Neural progenitor cell (in vitro differentiated cells): ENCODE measurements at regions not wholly inside any gene's neighbourhood (a gene's known extent, or its start where the extent isn't known, plus 50 kb on each side); places are given as distances from the start of the nearest gene placed in this dataset.

Experiments
- DNase-seq: peaks from one replicate; pipeline ENCODE4 v3.0.0-alpha.2; 2016; ENCODE audit warnings: low spot score
- H2AFZ ChIP-seq: fragments of 200-600 bp; sonication (generic); replicated peaks from 2 replicates; pipeline ENCODE4 v1.6.1; 2016; ENCODE audit warnings: antibody characterized with exemption
- H3F3A ChIP-seq: fragments of 200-600 bp; sonication (generic); 2 replicates; pipeline ENCODE4 v1.6.1; 2016; ENCODE audit warnings: antibody characterized with exemption, low read depth
- H3K27ac ChIP-seq: fragments of 200-600 bp; sonication (generic); 2 replicates; pipeline ENCODE4 v1.5.1; 2016; ENCODE audit warnings: mild to moderate bottlenecking
- H3K27me3 ChIP-seq: fragments of 200-600 bp; sonication (generic); 2 replicates; pipeline ENCODE4 v1.6.1; 2016; ENCODE audit warnings: mild to moderate bottlenecking, moderate library complexity
- H3K36me3 ChIP-seq: fragments of 200-600 bp; sonication (generic); 2 replicates; pipeline ENCODE4 v1.5.1; 2016
- H3K4me1 ChIP-seq: fragments of 200-600 bp; sonication (generic); 2 replicates; pipeline ENCODE4 v1.6.1; 2016; ENCODE audit warnings: mixed run types
- H3K4me2 ChIP-seq: fragments of 200-600 bp; sonication (generic); 2 replicates; pipeline ENCODE4 v1.6.1; 2016
- H3K4me3 ChIP-seq: fragments of 200-600 bp; sonication (generic); 2 replicates; pipeline ENCODE4 v1.5.1; 2016
- H3K79me2 ChIP-seq: fragments of 200-600 bp; sonication (generic); 2 replicates; pipeline ENCODE4 v1.6.1; 2016; ENCODE audit warnings: low read depth
- H3K9ac ChIP-seq: fragments of 200-600 bp; sonication (generic); 2 replicates; pipeline ENCODE4 v1.6.1; 2016
- H3K9me3 ChIP-seq: fragments of 200-600 bp; sonication (generic); 2 replicates; pipeline ENCODE4 v1.5.1; 2016; ENCODE audit warnings: low read depth
- H4K20me1 ChIP-seq: fragments of 200-600 bp; sonication (generic); 2 replicates; pipeline ENCODE4 v1.6.1; 2016; ENCODE audit warnings: low read depth
- H3K27ac Mint-ChIP-seq: 3 replicates; pipeline ENCODE4 v1.8.0; 2021; ENCODE audit warnings: mixed read lengths
- H3K27me3 Mint-ChIP-seq: 2 replicates; pipeline ENCODE4 v1.8.0; 2022; ENCODE audit warnings: low read depth, mild to moderate bottlenecking, inconsistent platforms, moderate library complexity, mixed read lengths; ENCODE audit not compliant: insufficient read depth
- H3K36me3 Mint-ChIP-seq: 3 replicates; pipeline ENCODE4 v1.8.0; 2021; ENCODE audit warnings: mixed read lengths
- H3K4me1 Mint-ChIP-seq: 3 replicates; pipeline ENCODE4 v1.8.0; 2021; ENCODE audit warnings: mixed read lengths
- H3K4me3 Mint-ChIP-seq: 3 replicates; pipeline ENCODE4 v1.8.0; 2021; ENCODE audit warnings: mild to moderate bottlenecking, moderate library complexity, mixed read lengths
- H3K9me3 Mint-ChIP-seq: 3 replicates; pipeline ENCODE4 v1.8.0; 2020; ENCODE audit warnings: mixed read lengths
- CTCF ChIP-seq: fragments of 200-600 bp; sonication (generic); IDR thresholded peaks from 2 replicates; pipeline ENCODE4 v1.5.1; 2017; ENCODE audit warnings: antibody characterized with exemption, mild to moderate bottlenecking
- EZH2 ChIP-seq: fragments of 200-600 bp; sonication (generic); IDR thresholded peaks from 2 replicates; pipeline ENCODE4 v1.6.1; 2017; ENCODE audit warnings: antibody characterized with exemption, mild to moderate bottlenecking, moderate library complexity
- EZH2phosphoT487 ChIP-seq: fragments of 200-600 bp; sonication (generic); IDR thresholded peaks from 2 replicates; pipeline ENCODE4 v1.6.1; 2017; ENCODE audit warnings: antibody characterized with exemption

DNA sequence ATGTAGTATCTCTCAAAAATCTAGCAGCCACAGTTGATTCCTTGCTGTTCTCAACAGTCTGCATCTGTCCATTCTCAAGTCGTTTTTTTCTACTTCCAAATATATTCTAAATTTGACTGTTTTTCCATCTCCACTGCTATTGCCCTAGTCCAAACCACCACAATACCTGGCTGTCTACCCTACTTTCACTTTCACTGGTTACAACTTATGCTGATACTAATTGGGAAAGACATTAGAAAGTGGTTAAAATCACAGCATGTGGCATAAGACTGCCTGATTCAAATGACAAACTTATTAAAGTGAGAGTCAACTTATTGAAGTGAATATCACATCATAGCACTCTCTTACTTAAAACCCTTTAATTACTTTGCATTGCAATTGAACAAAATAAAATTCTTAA is 72.6 kb downstream of the CHST2 start:
- no peaks in the 10 kb centered on the region for H3K4me1 Mint-ChIP-seq
- Histone ChIP-seq H3K27ac (no peak overlapping the region), H3K79me2 (no peaks in the 10 kb centered on the region), H3K4me2 (no peak overlapping the region), H2AFZ (no peak overlapping the region), H3K4me1 (no peaks in the 10 kb centered on the region), H3K4me3 (no peak overlapping the region), H3K9ac (no peak overlapping the region), H3K36me3 (no peaks in the 10 kb centered on the region), H3K27me3 (no peaks in the 10 kb centered on the region), H3K9me3 (no peaks in the 10 kb centered on the region), H4K20me1 (no peaks in the 10 kb centered on the region), H3F3A (no peaks in the 10 kb centered on the region)
- no peak for DNase-seq
- H3K36me3 Mint-ChIP-seq = no peaks in the 10 kb centered on the region
- no peak overlapping the region for H3K4me3 Mint-ChIP-seq
- no peak overlapping the region for H3K27ac Mint-ChIP-seq
- peaks cover 4% of the 10 kb centered on the region for H3K9me3 Mint-ChIP-seq
- no peak for TF ChIP-seq EZH2phosphoT487
- TF ChIP-seq EZH2 = no peak
- TF ChIP-seq CTCF = no peak
- H3K27me3 Mint-ChIP-seq = peaks cover 3% of the 10 kb centered on the region

DNA sequence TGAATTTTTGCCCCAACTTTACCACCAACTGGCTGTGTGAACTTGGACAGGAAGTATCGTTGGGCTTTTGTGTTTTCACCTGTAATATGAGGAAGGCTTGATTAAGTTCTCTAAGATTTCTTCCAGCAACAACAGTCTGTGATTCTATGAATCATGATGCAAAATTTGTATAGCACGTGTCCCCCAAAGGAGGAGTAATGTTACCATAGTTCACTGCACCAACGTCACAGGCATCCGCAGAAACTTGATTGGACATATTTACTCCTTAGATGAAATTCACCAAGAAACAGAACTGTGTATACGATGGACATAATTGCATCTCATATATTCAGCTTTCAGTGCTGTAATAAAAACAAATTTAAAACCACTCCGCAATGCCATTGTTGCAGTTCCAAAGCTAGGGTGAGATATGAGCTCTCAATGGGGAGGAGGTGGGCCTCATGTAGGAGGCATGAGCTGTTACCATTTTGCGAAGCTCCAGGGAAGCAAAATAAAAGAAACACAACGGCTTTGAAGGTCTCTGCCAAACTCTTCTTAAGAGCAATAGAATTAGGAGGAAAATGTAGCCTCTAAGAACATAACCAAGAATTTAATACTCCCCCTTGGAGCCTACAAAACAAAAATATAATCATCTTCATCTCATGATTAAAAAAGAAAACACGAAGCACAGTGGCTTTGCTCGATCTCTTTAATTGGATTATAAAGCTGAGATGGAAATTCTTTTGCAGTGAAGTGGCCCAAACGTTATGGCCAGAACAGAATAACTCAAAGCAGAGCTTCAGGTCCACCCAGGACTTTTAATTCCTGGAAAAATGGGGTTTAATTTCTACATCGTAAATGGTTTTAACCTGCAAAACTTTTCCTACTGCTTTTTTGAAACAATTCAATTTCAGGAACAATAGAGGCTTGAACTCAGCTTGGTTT is 80.7 kb downstream of the CHST2 start:
- Mint-ChIP-seq H3K36me3 (no peaks in the 10 kb centered on the region), H3K9me3 (peaks cover 12% of the 10 kb centered on the region), H3K4me3 (peak overlapping the region; percentile 1), H3K27me3 (no peaks in the 10 kb centered on the region), H3K27ac (peak overlapping the region; percentile 21), H3K4me1 (peaks cover 35% of the 10 kb centered on the region)
- no peak for DNase-seq
- H3K4me1 ChIP-seq = peaks cover 19% of the 10 kb centered on the region
- no peak overlapping the region for H3K4me3 ChIP-seq
- no peak overlapping the region for H3K27ac ChIP-seq
- no peaks in the 10 kb centered on the region for H3K79me2 ChIP-seq
- no peak overlapping the region for H3K9ac ChIP-seq
- no peaks in the 10 kb centered on the region for H3K36me3 ChIP-seq
- H3K4me2 ChIP-seq = no peak overlapping the region
- no peak overlapping the region for H2AFZ ChIP-seq
- H4K20me1 ChIP-seq = no peaks in the 10 kb centered on the region
- no peaks in the 10 kb centered on the region for H3F3A ChIP-seq
- no peak for TF ChIP-seq EZH2phosphoT487
- TF ChIP-seq CTCF = no peak
- TF ChIP-seq EZH2 = no peak
- no peaks in the 10 kb centered on the region for H3K9me3 ChIP-seq
- no peaks in the 10 kb centered on the region for H3K27me3 ChIP-seq

DNA sequence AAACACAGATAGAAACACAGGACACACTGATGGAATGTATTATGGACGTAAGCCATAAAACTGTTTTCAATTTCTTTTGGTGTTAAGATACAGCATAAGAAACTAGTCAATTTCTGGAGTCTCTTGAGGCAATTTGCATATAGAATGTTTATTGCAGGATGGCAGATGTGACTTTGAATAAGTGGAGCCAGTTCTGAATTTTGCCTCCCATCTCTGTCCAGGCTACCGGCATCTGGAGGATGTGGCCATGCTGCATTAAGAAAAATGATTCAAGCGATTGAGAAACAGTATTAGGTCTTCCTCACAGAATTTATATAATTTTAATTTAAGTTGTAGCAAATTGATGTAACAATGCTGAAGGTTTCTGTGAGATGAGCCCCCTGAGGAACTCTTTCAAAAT is 81.5 kb downstream of the CHST2 start:
- H3K9me3 ChIP-seq = no peaks in the 10 kb centered on the region
- no peaks in the 10 kb centered on the region for H3K36me3 Mint-ChIP-seq
- H3F3A ChIP-seq = no peaks in the 10 kb centered on the region
- H3K27ac ChIP-seq = no peak overlapping the region
- H3K4me2 ChIP-seq = no peak overlapping the region
- H3K36me3 ChIP-seq = no peaks in the 10 kb centered on the region
- H3K9me3 Mint-ChIP-seq = peaks cover 16% of the 10 kb centered on the region
- H3K27me3 ChIP-seq = no peaks in the 10 kb centered on the region
- H3K79me2 ChIP-seq = no peaks in the 10 kb centered on the region
- no peak overlapping the region for H2AFZ ChIP-seq
- no peak overlapping the region for H3K4me3 Mint-ChIP-seq
- H3K27me3 Mint-ChIP-seq = peaks cover 4% of the 10 kb centered on the region
- H3K9ac ChIP-seq = no peak overlapping the region
- H3K4me1 ChIP-seq = peaks cover 19% of the 10 kb centered on the region
- no peak for DNase-seq
- H3K27ac Mint-ChIP-seq = no peak overlapping the region
- no peak for TF ChIP-seq EZH2phosphoT487
- TF ChIP-seq CTCF = no peak
- TF ChIP-seq EZH2 = no peak
- peaks cover 35% of the 10 kb centered on the region for H3K4me1 Mint-ChIP-seq
- no peaks in the 10 kb centered on the region for H4K20me1 ChIP-seq
- H3K4me3 ChIP-seq = no peak overlapping the region
